Stimulated activated CD4-positive, alpha-beta T cell treated with anti-CD3 and anti-CD28 coated beads, Interleukin-15, amount 100 ng/mL, for 24 hours (primary cell): ENCODE measurements at regions not wholly inside any gene's neighbourhood (a gene's known extent, or its start where the extent isn't known, plus 50 kb on each side); places are given as distances from the start of the nearest gene placed in this dataset.
"Not testable (repeated sequence)": the region's sequence is repeated elsewhere in the genome, so short reads cannot be mapped to it uniquely, and the experiment has no call there.

Experiments
- DNase-seq: peaks from one replicate; pipeline ENCODE4 v3.0.0-alpha.2; 2020

- DNase-seq = no peak
Observed at GRCh38 chr6:85803721-85804120, 161.0 kb upstream of the SYNCRIP start.

- no peak for DNase-seq
Observed at GRCh38 chr6:85802162-85802561, 159.5 kb upstream of the SYNCRIP start.

- no peak for DNase-seq
Observed at GRCh38 chr6:85798931-85799652, 156.4 kb upstream of the SYNCRIP start.

- no peak for DNase-seq
Observed at GRCh38 chr6:85797993-85798392, 155.3 kb upstream of the SYNCRIP start.

GRCh38 chr6:85795945-85796344 lies 153.3 kb upstream of the SYNCRIP start:
- DNase-seq = no peak

- no peak for DNase-seq
Observed at GRCh38 chr6:85792254-85792653, 149.6 kb upstream of the SYNCRIP start.

- DNase-seq = no peak
Observed at GRCh38 chr6:85775883-85776282, 133.2 kb upstream of the SYNCRIP start.

GRCh38 chr6:85772641-85773040 lies 130.0 kb upstream of the SYNCRIP start:
- no peak for DNase-seq

GRCh38 chr6:85771925-85772430 lies 129.3 kb upstream of the SYNCRIP start:
- no peak for DNase-seq

GRCh38 chr6:85771455-85771854 lies 128.8 kb upstream of the SYNCRIP start:
- no peak for DNase-seq

GRCh38 chr6:85764844-85765243 lies 122.2 kb upstream of the SYNCRIP start:
- no peak for DNase-seq

GRCh38 chr6:85756982-85757381 lies 114.3 kb upstream of the SYNCRIP start:
- no peak for DNase-seq

- DNase-seq = no peak
Observed at GRCh38 chr6:85754894-85755293, 112.2 kb upstream of the SYNCRIP start.

- no peak for DNase-seq
Observed at GRCh38 chr6:85752602-85753001, 109.9 kb upstream of the SYNCRIP start.

- no peak for DNase-seq
Observed at GRCh38 chr6:85751374-85752055, 108.8 kb upstream of the SYNCRIP start.

- not testable (repeated sequence) for DNase-seq
Observed at GRCh38 chr6:85750146-85750545, 107.5 kb upstream of the SYNCRIP start.

GRCh38 chr6:85749236-85749635 lies 106.5 kb upstream of the SYNCRIP start:
- DNase-seq = no peak

- no peak for DNase-seq
Observed at GRCh38 chr6:85747666-85748065, 105.0 kb upstream of the SYNCRIP start.

GRCh38 chr6:85747093-85747492 lies 104.4 kb upstream of the SYNCRIP start:
- no peak for DNase-seq

GRCh38 chr6:85744433-85744970 lies 101.8 kb upstream of the SYNCRIP start:
- no peak for DNase-seq

- no peak for DNase-seq
Observed at GRCh38 chr6:85726206-85726605, 83.5 kb upstream of the SYNCRIP start.

GRCh38 chr6:85715797-85716196 lies 73.1 kb upstream of the SYNCRIP start:
- DNase-seq = no peak

- no peak for DNase-seq
Observed at GRCh38 chr6:85714893-85715530, 72.3 kb upstream of the SYNCRIP start.

- no peak for DNase-seq
Observed at GRCh38 chr6:85712346-85712745, 69.7 kb upstream of the SYNCRIP start.
